Omental fat pad (tissue), 3 donors: ENCODE measurements at regions not wholly inside any gene's neighbourhood (a gene's known extent, or its start where the extent isn't known, plus 50 kb on each side); places are given as distances from the start of the nearest gene placed in this dataset.

Experiments
- ATAC-seq: fragments of 150-250 bp; one replicate; pipeline ENCODE4 v1.9.1; 2016; ENCODE audit warnings: mild to moderate bottlenecking, moderate library complexity; ENCODE audit not compliant: low FRiP score
- DNase-seq: peaks from one replicate; pipeline ENCODE4 v3.0.0-alpha.2; 2019; ENCODE audit warnings: low spot score
- TF ChIP-seq, protein P1 (sequence below), 3 donors: fragments of 450-650 bp; IDR thresholded peaks; one replicate each; pipeline ENCODE4 v1.5.1; 2016 to 2017; ENCODE audit warnings: antibody characterized with exemption in 3 of 3, mild to moderate bottlenecking in 3 of 3, moderate library complexity in 2 of 3

DNA sequence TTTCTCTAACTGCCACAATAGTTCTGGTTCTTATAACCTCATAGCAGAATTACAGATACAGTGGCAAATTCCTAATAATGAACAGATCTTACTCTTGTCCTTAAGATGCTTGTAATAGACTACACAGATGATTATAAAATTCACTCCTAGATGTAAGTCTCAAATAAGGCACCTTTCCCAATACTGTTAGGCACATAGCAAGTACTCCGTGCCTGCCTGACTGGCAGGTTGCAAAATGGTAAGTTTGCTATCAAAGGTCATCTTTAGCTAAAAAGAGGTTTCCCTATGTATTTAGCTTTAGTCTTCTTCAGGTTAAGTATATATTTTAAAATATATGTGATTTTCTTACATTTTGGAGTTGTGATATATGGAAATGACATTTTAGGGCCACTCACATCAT, 50.4 kb upstream of the FHIP2A start:
- DNase-seq (no peak), ATAC-seq (no peak)
- TF ChIP-seq, protein P1, sequence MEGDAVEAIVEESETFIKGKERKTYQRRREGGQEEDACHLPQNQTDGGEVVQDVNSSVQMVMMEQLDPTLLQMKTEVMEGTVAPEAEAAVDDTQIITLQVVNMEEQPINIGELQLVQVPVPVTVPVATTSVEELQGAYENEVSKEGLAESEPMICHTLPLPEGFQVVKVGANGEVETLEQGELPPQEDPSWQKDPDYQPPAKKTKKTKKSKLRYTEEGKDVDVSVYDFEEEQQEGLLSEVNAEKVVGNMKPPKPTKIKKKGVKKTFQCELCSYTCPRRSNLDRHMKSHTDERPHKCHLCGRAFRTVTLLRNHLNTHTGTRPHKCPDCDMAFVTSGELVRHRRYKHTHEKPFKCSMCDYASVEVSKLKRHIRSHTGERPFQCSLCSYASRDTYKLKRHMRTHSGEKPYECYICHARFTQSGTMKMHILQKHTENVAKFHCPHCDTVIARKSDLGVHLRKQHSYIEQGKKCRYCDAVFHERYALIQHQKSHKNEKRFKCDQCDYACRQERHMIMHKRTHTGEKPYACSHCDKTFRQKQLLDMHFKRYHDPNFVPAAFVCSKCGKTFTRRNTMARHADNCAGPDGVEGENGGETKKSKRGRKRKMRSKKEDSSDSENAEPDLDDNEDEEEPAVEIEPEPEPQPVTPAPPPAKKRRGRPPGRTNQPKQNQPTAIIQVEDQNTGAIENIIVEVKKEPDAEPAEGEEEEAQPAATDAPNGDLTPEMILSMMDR (IDR thresholded peaks at IDR 0.05): no peak

DNA sequence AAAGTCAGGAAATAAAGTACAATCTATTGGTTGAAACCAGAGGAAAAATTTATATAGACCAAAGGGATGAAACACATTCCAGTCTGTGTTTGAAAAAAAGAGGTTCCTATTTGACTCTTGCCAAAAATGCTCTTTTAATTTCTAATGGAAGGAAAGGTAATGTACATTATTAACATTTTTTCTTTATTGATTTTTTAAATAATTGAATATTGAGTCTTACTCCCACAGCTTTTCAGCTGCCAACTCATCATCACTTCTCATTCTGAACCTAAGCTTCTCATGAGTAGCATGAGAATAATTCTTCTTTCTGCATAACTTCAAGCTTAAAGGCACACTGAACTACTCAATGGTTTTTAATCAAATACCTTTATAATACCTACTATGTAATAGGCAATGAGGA, 49.8 kb upstream of the FHIP2A start:
- DNase-seq (no peak), ATAC-seq (no peak)
- TF ChIP-seq, protein P1 (IDR thresholded peaks at IDR 0.05): no peak
